IPS-NIHi11 (cell line): ENCODE measurements at regions not wholly inside any gene's neighbourhood (a gene's known extent, or its start where the extent isn't known, plus 50 kb on each side); places are given as distances from the start of the nearest gene placed in this dataset.

Source experiments
- DNase-seq: peaks from one replicate; pipeline ENCODE4 v3.0.0; 2012; ENCODE audit warnings: mixed read lengths, low spot score

- peak; percentile 14 for DNase-seq
Measured at GRCh38 chr3:83513677-83514076, 1445.1 kb upstream of the CADM2 start.

- DNase-seq = no peak
Measured at GRCh38 chr3:83514130-83514914, 1444.5 kb upstream of the CADM2 start.

- no peak for DNase-seq
Measured at GRCh38 chr3:83515123-83515522, 1443.7 kb upstream of the CADM2 start.

GRCh38 chr3:83523470-83524073, 1435.2 kb upstream of the CADM2 start:
- DNase-seq = peak; percentile 56

- DNase-seq = no peak
Measured at GRCh38 chr3:83524901-83525300, 1433.9 kb upstream of the CADM2 start.

GRCh38 chr3:83559082-83559481, 1399.7 kb upstream of the CADM2 start:
- no peak for DNase-seq

GRCh38 chr3:83567935-83568334, 1390.9 kb upstream of the CADM2 start:
- no peak for DNase-seq

- no peak for DNase-seq
Measured at GRCh38 chr3:83581546-83581945, 1377.2 kb upstream of the CADM2 start.

GRCh38 chr3:83601704-83602103, 1357.1 kb upstream of the CADM2 start:
- no peak for DNase-seq

- DNase-seq = no peak
Measured at GRCh38 chr3:83622526-83622925, 1336.3 kb upstream of the CADM2 start.

GRCh38 chr3:83625261-83625660, 1333.5 kb upstream of the CADM2 start:
- DNase-seq = no peak

GRCh38 chr3:83628471-83628870, 1330.3 kb upstream of the CADM2 start:
- DNase-seq = no peak

GRCh38 chr3:83632526-83632925, 1326.3 kb upstream of the CADM2 start:
- no peak for DNase-seq

GRCh38 chr3:83633758-83634157, 1325.0 kb upstream of the CADM2 start:
- DNase-seq = no peak

GRCh38 chr3:83649692-83650091, 1309.1 kb upstream of the CADM2 start:
- DNase-seq = no peak

- no peak for DNase-seq
Measured at GRCh38 chr3:83655083-83655482, 1303.7 kb upstream of the CADM2 start.

- no peak for DNase-seq
Measured at GRCh38 chr3:83662381-83662960, 1296.3 kb upstream of the CADM2 start.

- no peak for DNase-seq
Measured at GRCh38 chr3:83670416-83670815, 1288.4 kb upstream of the CADM2 start.

GRCh38 chr3:83683937-83684598, 1274.7 kb upstream of the CADM2 start:
- DNase-seq = no peak

GRCh38 chr3:83706669-83707068, 1252.1 kb upstream of the CADM2 start:
- DNase-seq = no peak

- no peak for DNase-seq
Measured at GRCh38 chr3:83715307-83715706, 1243.5 kb upstream of the CADM2 start.

- DNase-seq = no peak
Measured at GRCh38 chr3:83729576-83729975, 1229.2 kb upstream of the CADM2 start.

- no peak for DNase-seq
Measured at GRCh38 chr3:83734656-83735055, 1224.1 kb upstream of the CADM2 start.
